GM19043 (cell line): ENCODE measurements at regions not wholly inside any gene's neighbourhood (a gene's known extent, or its start where the extent isn't known, plus 50 kb on each side); places are given as distances from the start of the nearest gene placed in this dataset.

ENCODE experiments used
- ATAC-seq: cut with Tn5 transposase; IDR thresholded peaks from one replicate; pipeline ENCODE4 v1.9.1; 2021; ENCODE audit warnings: low read depth; ENCODE audit not compliant: unreplicated experiment

GRCh38 chr11:121801394-121801748, 314.6 kb downstream of the BLID start:
- no peak for ATAC-seq

GRCh38 chr11:121800731-121801393, 315.2 kb downstream of the BLID start:
- no peak for ATAC-seq

GRCh38 chr11:121800240-121800639, 315.8 kb downstream of the BLID start:
- ATAC-seq = no peak

GRCh38 chr11:121797496-121797895, 318.5 kb downstream of the BLID start:
- ATAC-seq = no peak

- no peak for ATAC-seq
Measured at GRCh38 chr11:121795174-121795573, 320.8 kb downstream of the BLID start.

- no peak for ATAC-seq
Measured at GRCh38 chr11:121794671-121795141, 321.3 kb downstream of the BLID start.

GRCh38 chr11:121793916-121794315, 322.1 kb downstream of the BLID start:
- no peak for ATAC-seq

- ATAC-seq = no peak
Measured at GRCh38 chr11:121793291-121793690, 322.7 kb downstream of the BLID start.

GRCh38 chr11:121792185-121792584, 323.8 kb downstream of the BLID start:
- no peak for ATAC-seq

- ATAC-seq = no peak
Measured at GRCh38 chr11:121790430-121790829, 325.6 kb downstream of the BLID start.

- ATAC-seq = no peak
Measured at GRCh38 chr11:121780971-121781370, 328.2 kb upstream of the SORL1-AS1 start.

- ATAC-seq = no peak
Measured at GRCh38 chr11:121777056-121777455, 324.3 kb upstream of the SORL1-AS1 start.

GRCh38 chr11:121775276-121775675, 322.5 kb upstream of the SORL1-AS1 start:
- no peak for ATAC-seq

- ATAC-seq = no peak
Measured at GRCh38 chr11:121773076-121773475, 320.3 kb upstream of the SORL1-AS1 start.

GRCh38 chr11:121770939-121771595, 318.3 kb upstream of the SORL1-AS1 start:
- no peak for ATAC-seq

- ATAC-seq = no peak
Measured at GRCh38 chr11:121769191-121769590, 316.4 kb upstream of the SORL1-AS1 start.

GRCh38 chr11:121767433-121767832, 314.7 kb upstream of the SORL1-AS1 start:
- peak; percentile 74 for ATAC-seq

GRCh38 chr11:121766991-121767390, 314.2 kb upstream of the SORL1-AS1 start:
- peak; percentile 4 for ATAC-seq

GRCh38 chr11:121766166-121766565, 313.4 kb upstream of the SORL1-AS1 start:
- ATAC-seq = no peak

GRCh38 chr11:121763526-121763925, 310.8 kb upstream of the SORL1-AS1 start:
- ATAC-seq = peak; percentile 77

- ATAC-seq = no peak
Measured at GRCh38 chr11:121762820-121763219, 310.1 kb upstream of the SORL1-AS1 start.

- no peak for ATAC-seq
Measured at GRCh38 chr11:121761186-121761585, 308.4 kb upstream of the SORL1-AS1 start.
